ENCODE measurements at regions not wholly inside any gene's neighbourhood (a gene's known extent, or its start where the extent isn't known, plus 50 kb on each side); places are given as distances from the start of the nearest gene placed in this dataset.

DNA sequence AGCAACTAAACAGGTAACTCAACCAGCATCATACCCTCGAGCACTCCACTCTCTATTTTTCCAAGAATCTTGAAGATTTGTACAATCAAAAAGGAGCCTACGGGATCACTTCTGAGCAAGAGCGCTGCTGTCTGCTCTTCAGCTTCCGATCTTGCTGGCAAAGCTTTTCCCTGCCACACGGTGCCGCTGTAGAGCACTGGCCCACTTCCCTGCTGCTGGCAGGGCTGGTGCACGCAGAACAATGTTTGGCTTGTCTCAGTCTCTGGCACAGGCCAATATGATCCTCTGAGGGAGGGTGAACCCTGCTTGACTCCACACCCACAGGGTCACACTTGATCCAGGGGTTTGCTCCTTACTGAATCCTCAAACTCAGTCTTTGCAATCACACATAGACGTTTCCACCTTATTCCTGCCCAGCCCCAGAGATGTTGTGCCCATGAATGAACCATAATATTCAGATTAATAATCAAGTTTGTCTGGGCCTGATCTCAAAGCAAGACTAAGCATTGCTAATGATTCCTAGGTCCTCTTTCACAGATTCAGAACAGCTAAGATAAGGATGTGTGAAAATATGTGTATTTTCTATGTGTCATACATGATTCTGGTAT, 536.6 kb downstream of the SOX6 start:
- Mint-ChIP-seq H3K4me1 (ENCODE audit: unreplicated experiment) (peaks cover 14% of the 10 kb centered on the region), H3K27me3 (no peaks in the 10 kb centered on the region), H3K27ac (no peak overlapping the region), H3K4me3 (no peak overlapping the region), H3K36me3 (no peaks in the 10 kb centered on the region), H3K9me3 (peaks cover 7% of the 10 kb centered on the region)
- TF ChIP-seq, protein P1, sequence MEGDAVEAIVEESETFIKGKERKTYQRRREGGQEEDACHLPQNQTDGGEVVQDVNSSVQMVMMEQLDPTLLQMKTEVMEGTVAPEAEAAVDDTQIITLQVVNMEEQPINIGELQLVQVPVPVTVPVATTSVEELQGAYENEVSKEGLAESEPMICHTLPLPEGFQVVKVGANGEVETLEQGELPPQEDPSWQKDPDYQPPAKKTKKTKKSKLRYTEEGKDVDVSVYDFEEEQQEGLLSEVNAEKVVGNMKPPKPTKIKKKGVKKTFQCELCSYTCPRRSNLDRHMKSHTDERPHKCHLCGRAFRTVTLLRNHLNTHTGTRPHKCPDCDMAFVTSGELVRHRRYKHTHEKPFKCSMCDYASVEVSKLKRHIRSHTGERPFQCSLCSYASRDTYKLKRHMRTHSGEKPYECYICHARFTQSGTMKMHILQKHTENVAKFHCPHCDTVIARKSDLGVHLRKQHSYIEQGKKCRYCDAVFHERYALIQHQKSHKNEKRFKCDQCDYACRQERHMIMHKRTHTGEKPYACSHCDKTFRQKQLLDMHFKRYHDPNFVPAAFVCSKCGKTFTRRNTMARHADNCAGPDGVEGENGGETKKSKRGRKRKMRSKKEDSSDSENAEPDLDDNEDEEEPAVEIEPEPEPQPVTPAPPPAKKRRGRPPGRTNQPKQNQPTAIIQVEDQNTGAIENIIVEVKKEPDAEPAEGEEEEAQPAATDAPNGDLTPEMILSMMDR (conservative IDR thresholded peaks at IDR 0.05), result peak; percentile 89
- DNase-seq (ENCODE audit: extremely low spot score, unreplicated experiment), result no peak

DNA sequence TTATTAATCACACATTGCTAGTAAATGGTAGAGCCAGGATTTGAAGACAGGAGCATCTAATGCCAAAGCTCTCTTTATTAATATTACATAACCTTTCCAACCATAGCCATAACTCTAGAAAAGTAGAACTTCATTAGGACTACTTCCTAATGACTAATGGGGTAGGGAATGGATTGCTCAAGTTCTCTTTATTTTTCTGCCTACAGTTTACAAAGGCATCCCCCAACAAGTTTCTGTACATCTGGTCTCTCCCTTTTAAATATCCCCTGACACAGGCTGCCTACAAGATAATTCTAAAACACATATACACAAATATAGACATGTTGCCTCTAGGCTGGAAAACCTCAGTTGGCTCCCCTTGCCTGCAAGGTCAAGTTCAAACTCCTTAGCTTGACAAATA, 534.9 kb downstream of the SOX6 start:
- Mint-ChIP-seq H3K9me3 (peaks cover 7% of the 10 kb centered on the region), H3K4me3 (no peak overlapping the region), H3K4me1 (ENCODE audit: unreplicated experiment) (peaks cover 13% of the 10 kb centered on the region), H3K27me3 (peaks cover 4% of the 10 kb centered on the region), H3K36me3 (no peaks in the 10 kb centered on the region), H3K27ac (no peak overlapping the region)
- DNase-seq (ENCODE audit: extremely low spot score, unreplicated experiment), result no peak
- TF ChIP-seq, protein P1 (conservative IDR thresholded peaks at IDR 0.05), result no peak

DNA sequence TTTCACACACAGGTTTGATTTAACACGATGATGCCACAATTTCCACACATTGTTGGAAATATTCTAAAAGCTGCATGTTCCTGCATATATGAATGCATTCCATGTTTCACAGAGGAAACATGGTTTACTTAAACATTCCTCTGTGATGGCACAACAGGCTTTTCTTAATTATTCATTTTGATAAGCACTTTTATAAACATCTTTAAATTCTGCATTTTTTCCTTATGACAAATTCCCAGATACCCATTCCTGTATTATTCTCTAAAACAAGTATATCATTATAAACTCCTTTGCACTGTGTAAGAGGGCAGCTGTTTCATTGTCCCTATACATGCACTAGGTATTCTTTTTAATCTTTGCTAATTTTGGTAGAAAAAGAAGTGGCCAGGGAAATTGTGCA, 532.3 kb downstream of the SOX6 start:
- DNase-seq (ENCODE audit: extremely low spot score, unreplicated experiment), result no peak
- peaks cover 28% of the 10 kb centered on the region for H3K4me1 Mint-ChIP-seq (ENCODE audit: unreplicated experiment)

DNA sequence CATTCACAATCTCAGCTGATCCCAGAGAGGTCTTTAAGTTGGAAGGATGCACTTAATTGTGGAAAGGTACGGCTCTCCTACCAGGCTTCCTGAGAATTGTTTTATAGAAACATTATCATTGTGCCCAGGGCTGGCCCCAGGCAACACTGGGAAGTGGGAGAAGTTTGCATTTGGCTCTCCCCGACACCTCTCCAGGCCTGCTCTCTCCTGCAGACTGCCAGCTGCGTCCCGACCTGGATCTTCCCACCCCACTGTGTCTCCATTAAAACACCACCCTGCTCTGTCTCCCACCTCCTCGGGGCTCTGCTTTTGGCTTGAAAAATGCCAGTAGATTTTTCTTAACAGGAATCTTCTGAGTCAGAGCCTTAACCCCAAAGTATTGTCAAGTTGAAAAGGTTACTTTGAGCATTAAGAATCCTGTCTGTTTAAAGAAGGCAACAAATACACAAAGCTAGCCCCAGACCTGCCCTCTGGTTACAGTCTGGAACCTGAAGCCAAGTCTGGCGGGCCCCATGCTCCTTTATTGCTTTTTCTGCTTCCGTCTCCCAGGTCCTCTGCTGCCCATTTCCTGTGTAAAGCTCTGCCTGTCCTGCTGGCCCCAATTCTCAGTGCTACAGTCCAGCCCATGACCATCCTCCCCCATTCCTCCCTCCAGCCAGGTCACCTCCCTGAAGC, 530.2 kb downstream of the SOX6 start:
- no peak overlapping the region for H3K4me3 Mint-ChIP-seq
- H3K27me3 Mint-ChIP-seq, result peaks cover 8% of the 10 kb centered on the region
- TF ChIP-seq, protein P1 (conservative IDR thresholded peaks at IDR 0.05), result no peak
- H3K36me3 Mint-ChIP-seq, result no peaks in the 10 kb centered on the region
- no peak for DNase-seq (ENCODE audit: extremely low spot score, unreplicated experiment)
- peaks cover 37% of the 10 kb centered on the region for H3K4me1 Mint-ChIP-seq (ENCODE audit: unreplicated experiment)
- peaks cover 7% of the 10 kb centered on the region for H3K9me3 Mint-ChIP-seq
- no peak overlapping the region for H3K27ac Mint-ChIP-seq

More for the DNA sequence above, 532.3 kb downstream of the SOX6 start:
- peaks cover 7% of the 10 kb centered on the region for H3K9me3 Mint-ChIP-seq
- TF ChIP-seq, protein P1 (conservative IDR thresholded peaks at IDR 0.05), result no peak
- no peak overlapping the region for H3K27ac Mint-ChIP-seq
- no peaks in the 10 kb centered on the region for H3K36me3 Mint-ChIP-seq
- H3K4me3 Mint-ChIP-seq, result no peak overlapping the region
- H3K27me3 Mint-ChIP-seq, result peaks cover 6% of the 10 kb centered on the region

DNA sequence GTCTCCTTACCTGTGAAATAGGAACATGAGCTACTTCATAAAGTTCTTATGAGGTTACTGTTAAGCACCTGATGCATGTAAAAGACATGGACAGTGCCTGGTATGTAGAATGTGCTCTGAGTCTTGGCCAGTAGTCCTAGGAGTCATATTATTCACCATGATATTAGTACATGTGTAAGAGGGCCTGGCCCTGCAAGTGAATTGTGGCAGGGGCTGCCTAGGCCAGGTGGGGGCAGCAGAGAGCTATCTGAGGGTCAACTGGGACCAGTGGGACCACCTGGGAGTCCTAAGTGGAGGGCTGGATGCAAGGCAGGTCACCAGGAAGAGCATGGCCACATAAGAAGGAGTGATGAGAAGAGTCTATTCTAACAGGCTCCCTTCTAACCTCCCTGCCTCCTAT, 529.5 kb downstream of the SOX6 start:
- Mint-ChIP-seq H3K4me3 (no peak overlapping the region), H3K9me3 (peaks cover 3% of the 10 kb centered on the region), H3K36me3 (no peaks in the 10 kb centered on the region), H3K4me1 (ENCODE audit: unreplicated experiment) (peaks cover 39% of the 10 kb centered on the region), H3K27ac (no peak overlapping the region), H3K27me3 (peaks cover 9% of the 10 kb centered on the region)
- TF ChIP-seq, protein P1 (conservative IDR thresholded peaks at IDR 0.05), result peak; percentile 88
- DNase-seq (ENCODE audit: extremely low spot score, unreplicated experiment), result no peak

All from type B pancreatic cell (in vitro differentiated cells).